K562 (cell line): ENCODE measurements at regions not wholly inside any gene's neighbourhood (a gene's known extent, or its start where the extent isn't known, plus 50 kb on each side); places are given as distances from the start of the nearest gene placed in this dataset.

Source experiments
- ATAC-seq: fragments of 200-7000 bp; cut with Tn5 transposase; 3 replicates; pipeline ENCODE4 v1.9.1; 2020; ENCODE audit warnings: moderate library complexity
- BruUV-seq: library from RNA; stranded (reverse); fragments of 400-500 nt; replicated peaks from 2 replicates; lab custom pipeline; 2021; lab: Mats Ljungman, UMichigan
- CTCF ChIA-PET: fragments of 300-600 bp; formaldehyde crosslinking; extraction: SDS; loops from one replicate; lab custom pipeline; 2021; ENCODE audit warnings: low intra/inter-chr PET ratio; lab: Yijun Ruan, JAX
- POLR2A ChIA-PET: fragments of 300-600, 350-650 bp; sonication (Branson Sonifier 250); formaldehyde crosslinking; extraction: SDS; loops from one replicate; lab custom pipeline; 2021; ENCODE audit warnings: antibody characterized with exemption, inconsistent platforms; lab: Yijun Ruan, JAX
- DNase-seq, 4 experiments: peaks; one replicate each; pipeline versions ENCODE4 v3.0.0 to v3.0.0-alpha.2; 2011 to 2018; ENCODE audit warnings: low spot score in 3 of 4, mixed read lengths in 3 of 4; ENCODE audit errors: extremely low read depth in 1 of 4
- FAIRE-seq: peaks from 2 replicates; lab custom pipeline; 2011; peaks lifted over from hg19 to GRCh38; lab: Jason Lieb, UNC
- H2AFZ ChIP-seq: 2 replicates; pipeline ENCODE4 v1.6.0; 2011; ENCODE audit warnings: low read depth, low read length, control low read depth, inconsistent platforms
- H3K27ac ChIP-seq: fragments of 200-600 bp; 3 replicates; pipeline ENCODE4 v1.8.0; 2011; ENCODE audit warnings: low read depth, mild to moderate bottlenecking, control low read depth, inconsistent platforms, low read length, moderate library complexity, mixed read lengths; ENCODE audit errors: extremely low read depth
- H3K27me3 ChIP-seq, 2 experiments: fragments of 300-600 bp in 1 of 2; 2 replicates in 1 of 2; 3 replicates in 1 of 2; pipeline versions ENCODE4 v1.6.0 to v1.8.0; 2011; ENCODE audit warnings: inconsistent platforms in 2 of 2, low read length in 2 of 2, mild to moderate bottlenecking in 1 of 2, mixed read lengths in 1 of 2, moderate library complexity in 1 of 2; ENCODE audit not compliant: control insufficient read depth in 2 of 2, insufficient read depth in 2 of 2
- H3K36me3 ChIP-seq: fragments of 300-600 bp; 3 replicates; pipeline ENCODE4 v1.8.0; 2011; ENCODE audit warnings: mild to moderate bottlenecking, low read length, inconsistent platforms; ENCODE audit not compliant: control insufficient read depth, insufficient read depth
- H3K4me1 ChIP-seq, 2 experiments: fragments of 200-600 bp in 1 of 2; replicated peaks in 1 of 2; 2 replicates in 1 of 2; 3 replicates in 1 of 2; pipeline versions ENCODE4 v1.5.1 to v1.8.0; 2011; ENCODE audit warnings: inconsistent platforms in 2 of 2, low read length in 2 of 2, mild to moderate bottlenecking in 1 of 2, mixed read lengths in 1 of 2, moderate library complexity in 1 of 2; ENCODE audit not compliant: control insufficient read depth in 2 of 2, insufficient read depth in 2 of 2
- H3K4me2 ChIP-seq: 2 replicates; pipeline ENCODE4 v1.6.1; 2011; ENCODE audit warnings: low read length, control low read depth, inconsistent platforms, mixed read lengths; ENCODE audit not compliant: insufficient read depth
- H3K4me3 ChIP-seq: fragments of 200-600 bp; sonication (generic), shearing (Covaris generic); 2 replicates; pipeline ENCODE4 v1.5.1; 2016; ENCODE audit warnings: control low read depth, inconsistent platforms
- H3K79me2 ChIP-seq: fragments of 200-600 bp; 3 replicates; pipeline ENCODE4 v1.8.0; 2011; ENCODE audit warnings: low read length, inconsistent platforms; ENCODE audit not compliant: control insufficient read depth, insufficient read depth
- H3K9ac ChIP-seq, 2 experiments: 2 replicates each; pipeline versions ENCODE4 v1.6.0 to v1.6.1; 2011; ENCODE audit warnings: low read depth in 2 of 2, low read length in 2 of 2, control low read depth in 1 of 2, inconsistent platforms in 1 of 2, mild to moderate bottlenecking in 1 of 2, mixed read lengths in 1 of 2; ENCODE audit not compliant: insufficient read depth in 1 of 2
- H3K9me1 ChIP-seq: one replicate; pipeline ENCODE4 v1.6.0; 2011; ENCODE audit warnings: inconsistent platforms, mild to moderate bottlenecking, low read length, moderate library complexity; ENCODE audit not compliant: control insufficient read depth, insufficient read depth
- H3K9me3 ChIP-seq: replicated peaks from 2 replicates; pipeline ENCODE4 v1.5.1; 2011; ENCODE audit warnings: low read depth, low read length, inconsistent platforms; ENCODE audit not compliant: control insufficient read depth, insufficient read depth
- H4K20me1 ChIP-seq: replicated peaks from 2 replicates; pipeline ENCODE4 v1.6.1; 2011; ENCODE audit warnings: low read length, inconsistent platforms, mixed read lengths; ENCODE audit not compliant: control insufficient read depth, insufficient read depth
- CREM ChIP-seq: IDR thresholded peaks from 2 replicates; pipeline ENCODE4 v1.6.1; 2014; ENCODE audit warnings: antibody characterized with exemption, low read depth
- FIP1L1 ChIP-seq: fragments of 200-400 bp; formaldehyde crosslinking; IDR thresholded peaks from 2 replicates; pipeline ENCODE4 v1.6.1; 2018; ENCODE audit warnings: mild to moderate bottlenecking, low read depth, low read length; ENCODE audit not compliant: poor library complexity, severe bottlenecking
- IRF2 ChIP-seq: sonication (generic); formaldehyde crosslinking; IDR thresholded peaks from 2 replicates; pipeline ENCODE4 v1.8.1; 2022; ENCODE audit warnings: mild to moderate bottlenecking, missing genetic modification reagents
- MAFG ChIP-seq: fragments of 450-650 bp; conservative IDR thresholded peaks from 2 replicates; pipeline ENCODE4 v1.6.1; 2016; ENCODE audit warnings: missing genetic modification characterization, missing compliant biosample characterization
- MCM2 ChIP-seq: fragments of 450-650 bp; IDR thresholded peaks from 2 replicates; pipeline ENCODE4 v1.6.1; 2017; ENCODE audit warnings: low read depth, mild to moderate bottlenecking
- NFIX ChIP-seq: fragments of 250-450 bp; sonication (Bioruptor Pico); IDR thresholded peaks from 2 replicates; pipeline ENCODE4 v1.4.0; 2020; ENCODE audit warnings: low read depth, mild to moderate bottlenecking, moderate library complexity
- TBL1XR1 ChIP-seq, 2 experiments: IDR thresholded peaks; 2 replicates each; pipeline ENCODE4 v1.6.1; 2012; ENCODE audit warnings: improper control_type of control experiment in 2 of 2, low read length in 2 of 2, mild to moderate bottlenecking in 1 of 2
- WGBS: fragments of 100-300 bp; shearing (Covaris generic); methylation state at CpG from one replicate; pipeline ENCODE4 v1.1.6; 2016; ENCODE audit warnings: low coverage, mixed read lengths; ENCODE audit not compliant: insufficient coverage; ENCODE audit errors: missing lambda C conversion rate; 5-methylcytosine and 5-hydroxymethylcytosine counted together
- in situ Hi-C: fragments of 300-500 bp; cut with MboI; formaldehyde crosslinking; loops from 4 replicates; pipeline ENCODE4 v1.15.0; 2018; ENCODE audit warnings: inconsistent platforms, mixed read lengths
- intact Hi-C: fragments of 100-400 bp; cut with micrococcal nuclease; formaldehyde crosslinking; loops from 2 replicates; pipeline ENCODE4 v1.14.2; 2022
- TF ChIP-seq, protein P1 (sequence below), 2 experiments: IDR thresholded peaks in 1 of 2; conservative IDR thresholded peaks in 1 of 2; 2 replicates each; pipeline ENCODE4 v1.6.1; 2016; ENCODE audit warnings: low read depth in 2 of 2, mild to moderate bottlenecking in 1 of 2, missing compliant biosample characterization in 1 of 2, missing genetic modification characterization in 1 of 2, moderate library complexity in 1 of 2
- TF ChIP-seq, protein P2 (sequence below): sonication (generic); formaldehyde crosslinking; IDR thresholded peaks from 2 replicates; pipeline ENCODE4 v1.8.1; 2023; ENCODE audit warnings: mild to moderate bottlenecking, missing genetic modification reagents
- TF ChIP-seq, protein P3 (sequence below): fragments of 250-450 bp; sonication (Bioruptor Pico); IDR thresholded peaks from 2 replicates; pipeline ENCODE4 v1.5.0; 2021; ENCODE audit warnings: mild to moderate bottlenecking, moderate library complexity
- TF ChIP-seq, protein P4 (sequence below): fragments of 450-650 bp; formaldehyde crosslinking; IDR thresholded peaks from 2 replicates; pipeline ENCODE4 v1.4.0; 2022; ENCODE audit warnings: mild to moderate bottlenecking, moderate library complexity

DNA sequence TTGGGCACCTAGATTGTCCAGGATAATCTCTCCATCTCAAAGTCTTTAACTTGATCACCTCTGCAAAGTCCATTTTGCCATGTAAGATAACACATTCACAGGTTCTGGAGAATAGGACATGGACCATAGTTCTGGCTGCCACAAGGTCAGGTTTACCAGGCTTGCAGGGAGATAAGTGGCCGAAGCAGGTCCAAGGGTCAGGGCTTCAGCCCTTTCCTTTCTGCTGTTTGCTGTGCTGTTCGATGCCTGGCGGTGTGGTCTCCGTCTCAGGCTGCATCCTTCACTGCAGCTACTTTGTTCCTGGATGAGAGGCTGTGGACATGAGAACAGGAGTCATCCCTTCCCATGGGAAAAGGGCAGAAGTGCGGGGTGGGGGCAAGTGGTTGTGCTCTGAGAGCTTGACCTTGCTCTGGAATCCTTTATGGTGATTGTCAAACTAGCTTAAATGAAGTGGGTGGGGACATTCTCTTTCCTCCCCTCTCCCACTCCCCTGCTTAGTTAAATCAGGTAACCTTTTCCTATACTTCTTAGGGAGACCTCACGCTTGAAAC, 320.2 kb upstream of the C2CD4B start (continued):
- no peak for TF ChIP-seq NFIX (CRISPR knock-in tag)

DNA sequence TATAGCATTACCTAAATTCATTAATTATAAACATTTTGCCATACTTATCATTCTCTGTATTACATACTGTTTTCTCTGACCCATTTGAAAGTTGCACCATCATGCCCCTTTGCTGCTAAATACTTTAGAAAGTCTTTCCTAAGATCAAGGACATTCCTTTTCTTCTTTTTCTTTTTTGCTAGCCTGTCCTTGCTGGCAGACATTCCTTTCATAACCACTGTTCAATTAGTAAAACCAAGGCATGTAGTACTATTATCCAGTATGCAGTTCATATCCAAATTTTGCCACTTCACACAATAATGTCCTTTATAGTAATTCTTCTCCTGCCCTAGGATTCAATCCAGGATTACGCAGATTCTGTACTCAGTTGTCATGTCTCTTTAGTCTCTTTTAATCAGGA, 321.0 kb upstream of the C2CD4B start:
- Histone ChIP-seq H3K4me1 (no peaks in the 10 kb centered on the region; a peak in 1 of 5 replicates), H3K27ac (no peak overlapping the region), H3K4me3 (no peak overlapping the region), H4K20me1 (peaks cover 3% of the 10 kb centered on the region; the same call in 1 of the 2 replicates), H3K27me3 (peaks cover 10 to 31% of the 10 kb centered on the region in 2 experiments; a peak in 3 of 5 replicates), H3K4me2 (no peak overlapping the region), H3K9me1 (no peaks in the 10 kb centered on the region), H2AFZ (no peak overlapping the region), H3K79me2 (no peaks in the 10 kb centered on the region), H3K9ac (no peak overlapping the region), H3K9me3 (no peaks in the 10 kb centered on the region), H3K36me3 (no peaks in the 10 kb centered on the region)
- DNase-seq, result no peak
- POLR2A ChIA-PET, result interaction anchor here (1.1 kb wide), 1 partner anchor 82 kb away, joined by 5 read pairs; no protein-coding TSS in a partner anchor
- no peak for FAIRE-seq
- intact Hi-C loops, result no loop called here
- no TSS peak for BruUV-seq
- ATAC-seq, result no peak
- in situ Hi-C loops, result no loop called here
- WGBS, result 0% methylated on average over 1 of the region's 1 CpG
- CTCF ChIA-PET, result no interaction called here
- TF ChIP-seq MCM2 (no peak), CREM (no peak), TBL1XR1 (IDR thresholded peaks at IDR 0.05; ENCODE audit: low read length in 2 of 2) (no peak), IRF2 (CRISPR knock-in tag) (no peak), FIP1L1 (no peak), MAFG (no peak)
- TF ChIP-seq, protein P1, sequence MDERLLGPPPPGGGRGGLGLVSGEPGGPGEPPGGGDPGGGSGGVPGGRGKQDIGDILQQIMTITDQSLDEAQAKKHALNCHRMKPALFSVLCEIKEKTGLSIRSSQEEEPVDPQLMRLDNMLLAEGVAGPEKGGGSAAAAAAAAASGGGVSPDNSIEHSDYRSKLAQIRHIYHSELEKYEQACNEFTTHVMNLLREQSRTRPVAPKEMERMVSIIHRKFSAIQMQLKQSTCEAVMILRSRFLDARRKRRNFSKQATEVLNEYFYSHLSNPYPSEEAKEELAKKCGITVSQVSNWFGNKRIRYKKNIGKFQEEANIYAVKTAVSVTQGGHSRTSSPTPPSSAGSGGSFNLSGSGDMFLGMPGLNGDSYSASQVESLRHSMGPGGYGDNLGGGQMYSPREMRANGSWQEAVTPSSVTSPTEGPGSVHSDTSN (CRISPR knock-in tag; IDR thresholded peaks at IDR 0.05; ENCODE audit: low read depth), result no peak
- TF ChIP-seq, protein P1 (tag; conservative IDR thresholded peaks at IDR 0.05; ENCODE audit: low read depth), result no peak
- TF ChIP-seq, protein P2, sequence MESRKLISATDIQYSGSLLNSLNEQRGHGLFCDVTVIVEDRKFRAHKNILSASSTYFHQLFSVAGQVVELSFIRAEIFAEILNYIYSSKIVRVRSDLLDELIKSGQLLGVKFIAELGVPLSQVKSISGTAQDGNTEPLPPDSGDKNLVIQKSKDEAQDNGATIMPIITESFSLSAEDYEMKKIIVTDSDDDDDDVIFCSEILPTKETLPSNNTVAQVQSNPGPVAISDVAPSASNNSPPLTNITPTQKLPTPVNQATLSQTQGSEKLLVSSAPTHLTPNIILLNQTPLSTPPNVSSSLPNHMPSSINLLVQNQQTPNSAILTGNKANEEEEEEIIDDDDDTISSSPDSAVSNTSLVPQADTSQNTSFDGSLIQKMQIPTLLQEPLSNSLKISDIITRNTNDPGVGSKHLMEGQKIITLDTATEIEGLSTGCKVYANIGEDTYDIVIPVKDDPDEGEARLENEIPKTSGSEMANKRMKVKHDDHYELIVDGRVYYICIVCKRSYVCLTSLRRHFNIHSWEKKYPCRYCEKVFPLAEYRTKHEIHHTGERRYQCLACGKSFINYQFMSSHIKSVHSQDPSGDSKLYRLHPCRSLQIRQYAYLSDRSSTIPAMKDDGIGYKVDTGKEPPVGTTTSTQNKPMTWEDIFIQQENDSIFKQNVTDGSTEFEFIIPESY (CRISPR knock-in tag), result no peak
- TF ChIP-seq, protein P3, sequence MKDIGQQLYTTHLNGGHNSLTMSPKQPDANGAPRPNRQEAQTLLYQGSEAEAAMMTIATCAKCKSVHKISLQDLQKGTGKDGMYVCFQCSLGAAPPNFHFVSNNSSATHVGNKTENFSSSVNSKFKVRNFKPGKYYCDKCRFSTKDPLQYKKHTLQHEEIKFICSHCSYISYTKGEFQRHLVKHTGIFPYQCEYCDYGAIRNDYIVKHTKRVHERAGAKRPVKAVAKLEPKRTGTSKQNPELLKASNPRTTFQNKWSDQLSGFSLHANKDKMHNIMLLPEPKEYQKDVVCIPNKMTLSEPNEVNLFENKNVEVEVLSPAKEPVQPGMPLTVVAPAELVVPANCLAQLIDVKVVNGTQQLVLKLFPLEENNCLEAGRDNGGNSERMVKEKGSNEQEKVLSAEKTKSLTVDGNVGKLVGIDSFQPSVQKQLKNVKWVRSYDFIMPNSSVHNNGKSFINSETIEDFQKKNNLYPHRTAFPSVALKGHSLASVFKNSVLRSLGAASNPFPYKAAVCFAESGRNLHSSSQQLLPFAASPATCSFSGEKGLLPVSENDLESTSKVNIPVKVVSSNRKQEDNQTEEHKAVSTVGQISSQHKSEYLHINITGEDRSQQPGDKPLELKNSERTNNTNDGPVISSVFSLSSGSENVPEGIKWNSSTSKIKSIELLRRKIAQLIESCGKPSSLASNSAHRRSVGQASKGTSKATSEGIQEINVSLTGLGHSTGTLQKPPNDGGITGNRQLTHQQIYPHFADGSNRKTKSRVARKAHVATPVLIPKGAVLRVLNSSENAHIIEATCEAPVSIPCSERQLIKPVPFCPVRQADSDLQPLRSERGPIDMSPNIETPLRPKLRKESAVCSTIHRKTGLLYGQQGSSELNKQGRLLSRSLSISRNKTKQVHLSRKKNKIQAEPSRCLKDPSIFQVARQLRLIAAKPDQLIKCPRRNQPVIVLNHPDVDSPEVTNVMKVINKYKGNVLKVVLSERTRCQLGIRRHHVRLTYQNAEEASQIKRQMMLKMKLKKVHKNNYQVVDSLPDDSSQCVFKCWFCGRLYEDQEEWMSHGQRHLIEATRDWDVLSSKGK (CRISPR knock-in tag), result no peak
- TF ChIP-seq, protein P4, sequence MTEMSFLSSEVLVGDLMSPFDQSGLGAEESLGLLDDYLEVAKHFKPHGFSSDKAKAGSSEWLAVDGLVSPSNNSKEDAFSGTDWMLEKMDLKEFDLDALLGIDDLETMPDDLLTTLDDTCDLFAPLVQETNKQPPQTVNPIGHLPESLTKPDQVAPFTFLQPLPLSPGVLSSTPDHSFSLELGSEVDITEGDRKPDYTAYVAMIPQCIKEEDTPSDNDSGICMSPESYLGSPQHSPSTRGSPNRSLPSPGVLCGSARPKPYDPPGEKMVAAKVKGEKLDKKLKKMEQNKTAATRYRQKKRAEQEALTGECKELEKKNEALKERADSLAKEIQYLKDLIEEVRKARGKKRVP, result no peak
